ENCODE measurements at regions not wholly inside any gene's neighbourhood (a gene's known extent, or its start where the extent isn't known, plus 50 kb on each side); places are given as distances from the start of the nearest gene placed in this dataset.

DNA sequence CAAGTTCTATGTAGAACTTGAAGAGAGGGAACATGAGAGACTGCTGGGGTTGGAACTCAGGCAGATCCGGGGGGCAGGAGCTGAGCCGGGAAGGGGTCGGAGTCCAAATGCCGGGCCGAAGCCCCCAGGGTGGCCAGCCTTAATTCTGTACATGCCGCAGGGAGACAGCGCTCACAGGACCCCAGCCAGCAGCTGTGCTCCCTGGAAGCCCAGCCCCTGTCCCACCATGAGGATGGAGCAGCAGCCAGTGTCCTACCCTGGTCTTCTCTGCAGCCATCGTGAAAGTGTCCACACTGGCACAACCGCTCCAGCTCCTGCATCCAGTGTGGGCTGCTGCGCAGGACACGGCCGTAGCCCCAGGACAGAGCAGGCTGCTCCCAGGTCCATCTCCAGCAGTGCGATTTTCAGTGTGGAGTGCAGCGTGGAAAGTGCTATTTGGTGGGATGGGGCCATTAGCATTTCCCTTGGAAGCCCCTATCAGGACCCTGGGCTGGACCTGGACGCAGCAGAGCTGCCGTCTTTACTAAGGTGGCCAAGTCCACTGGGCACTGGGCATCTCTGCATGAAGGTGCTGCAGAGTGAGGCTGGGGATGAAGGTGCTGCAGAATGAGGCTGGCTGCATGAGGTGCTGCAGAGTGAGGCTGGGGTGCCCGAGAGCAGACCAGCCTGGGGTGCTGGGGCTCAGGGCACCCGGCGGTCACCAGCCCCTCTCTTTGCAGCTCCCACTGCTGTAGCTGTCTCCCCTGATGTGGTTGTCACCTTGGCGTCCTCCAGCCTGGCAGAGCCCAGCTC lies 737.4 kb downstream of the BRD1 start:
- H3K27ac ChIP-seq = no peak overlapping the region
- DNase-seq (ENCODE audit: low spot score) = no peak
- no peak overlapping the region for H3K4me3 ChIP-seq
- TF ChIP-seq, protein P1, sequence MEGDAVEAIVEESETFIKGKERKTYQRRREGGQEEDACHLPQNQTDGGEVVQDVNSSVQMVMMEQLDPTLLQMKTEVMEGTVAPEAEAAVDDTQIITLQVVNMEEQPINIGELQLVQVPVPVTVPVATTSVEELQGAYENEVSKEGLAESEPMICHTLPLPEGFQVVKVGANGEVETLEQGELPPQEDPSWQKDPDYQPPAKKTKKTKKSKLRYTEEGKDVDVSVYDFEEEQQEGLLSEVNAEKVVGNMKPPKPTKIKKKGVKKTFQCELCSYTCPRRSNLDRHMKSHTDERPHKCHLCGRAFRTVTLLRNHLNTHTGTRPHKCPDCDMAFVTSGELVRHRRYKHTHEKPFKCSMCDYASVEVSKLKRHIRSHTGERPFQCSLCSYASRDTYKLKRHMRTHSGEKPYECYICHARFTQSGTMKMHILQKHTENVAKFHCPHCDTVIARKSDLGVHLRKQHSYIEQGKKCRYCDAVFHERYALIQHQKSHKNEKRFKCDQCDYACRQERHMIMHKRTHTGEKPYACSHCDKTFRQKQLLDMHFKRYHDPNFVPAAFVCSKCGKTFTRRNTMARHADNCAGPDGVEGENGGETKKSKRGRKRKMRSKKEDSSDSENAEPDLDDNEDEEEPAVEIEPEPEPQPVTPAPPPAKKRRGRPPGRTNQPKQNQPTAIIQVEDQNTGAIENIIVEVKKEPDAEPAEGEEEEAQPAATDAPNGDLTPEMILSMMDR (IDR thresholded peaks at IDR 0.05) = no peak

DNA sequence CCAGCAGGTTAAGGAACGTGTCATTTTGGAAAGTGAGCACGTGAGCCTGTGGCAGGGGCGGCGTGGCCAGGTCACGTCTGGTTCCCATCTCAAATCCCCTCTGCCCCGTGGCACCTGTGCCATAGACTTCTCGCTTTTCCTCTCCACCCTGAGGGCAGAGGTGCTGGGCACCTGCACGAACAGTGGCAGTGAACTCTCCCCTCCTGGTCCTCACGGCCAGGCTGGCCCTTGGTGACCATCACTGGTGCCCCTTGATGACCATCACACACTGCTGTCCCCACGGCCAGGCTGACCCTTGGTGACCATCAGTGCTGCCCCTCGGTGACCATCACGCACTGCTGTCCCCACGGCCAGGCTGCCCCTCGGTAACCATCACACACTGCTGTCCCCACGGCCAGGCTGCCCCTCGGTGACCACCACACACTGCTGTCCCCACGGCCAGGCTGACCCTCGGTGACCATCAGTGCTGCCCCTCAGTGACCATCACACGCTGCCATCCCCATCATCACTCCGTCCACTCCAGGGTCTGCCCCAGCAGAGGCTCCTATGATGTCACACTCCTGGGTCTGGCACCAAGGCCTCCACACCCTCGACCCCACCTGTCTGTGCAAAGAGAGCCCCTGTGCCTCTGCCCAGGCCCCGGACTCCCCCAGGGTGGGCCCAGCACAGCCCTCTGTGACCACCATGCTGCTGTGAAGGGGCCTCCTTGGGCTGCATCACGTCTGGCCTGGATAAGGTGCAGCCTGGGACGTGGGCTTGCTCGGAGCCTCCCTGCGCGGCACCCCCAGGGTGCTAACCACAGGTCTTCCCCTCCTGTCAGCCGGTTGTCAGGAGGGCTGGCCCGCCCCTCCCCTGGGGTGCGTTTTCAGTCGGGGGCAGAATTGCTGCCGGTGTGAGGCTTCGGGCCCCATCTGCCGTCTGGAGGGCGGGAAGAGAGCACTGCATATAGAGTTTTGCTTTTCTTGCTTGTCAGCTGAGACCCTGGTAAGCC lies 738.6 kb downstream of the BRD1 start:
- TF ChIP-seq, protein P1 (IDR thresholded peaks at IDR 0.05) = no peak
- Histone ChIP-seq H3K4me3 (no peak overlapping the region), H3K27ac (no peak overlapping the region)
- DNase-seq (ENCODE audit: low spot score) = no peak

DNA sequence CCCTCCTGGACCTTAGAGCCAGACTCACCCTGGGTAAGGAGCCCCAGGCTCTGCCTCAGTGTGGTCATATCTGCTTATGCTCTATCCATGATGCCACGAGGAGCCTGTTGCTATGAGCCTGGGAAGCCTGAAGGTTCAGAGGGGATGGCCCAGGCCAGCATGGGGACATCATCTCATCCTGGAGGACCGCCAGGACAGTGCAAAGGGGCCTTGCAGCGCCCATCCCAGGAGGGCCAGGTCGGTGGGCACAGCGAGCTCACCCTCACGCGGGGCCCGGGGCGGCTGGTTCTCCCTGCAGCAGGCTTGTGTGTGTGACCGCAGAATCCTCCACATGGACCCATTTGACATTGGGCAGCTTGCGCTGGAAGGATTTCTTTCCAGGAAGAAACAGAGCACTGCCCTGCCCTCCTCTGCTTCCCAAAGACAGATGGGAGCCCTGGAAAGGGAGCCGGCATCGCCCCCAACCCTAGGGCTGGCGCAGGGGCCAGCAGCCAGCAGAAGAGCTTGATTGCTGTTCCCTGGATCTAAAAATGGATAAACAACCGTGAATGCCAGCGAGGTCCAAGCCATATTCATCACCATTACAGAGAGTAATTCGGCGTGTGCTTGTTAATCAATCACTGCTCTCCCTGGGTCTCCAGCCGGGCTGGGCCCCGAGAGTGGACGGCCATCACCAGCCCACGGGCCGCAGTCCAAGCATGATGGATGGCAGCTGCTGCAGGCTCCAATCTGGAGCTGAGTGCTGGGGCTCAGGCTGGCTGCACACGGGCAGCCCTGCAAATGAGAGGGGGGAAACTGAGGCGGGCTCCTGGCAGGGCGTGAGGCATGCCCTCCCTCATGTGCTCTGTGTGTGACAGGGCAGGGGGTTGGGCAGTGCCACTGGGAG lies 739.7 kb downstream of the BRD1 start:
- Histone ChIP-seq H3K4me3 (no peak overlapping the region), H3K27ac (no peak overlapping the region)
- no peak for DNase-seq (ENCODE audit: low spot score)
- TF ChIP-seq, protein P1 (IDR thresholded peaks at IDR 0.05) = no peak

DNA sequence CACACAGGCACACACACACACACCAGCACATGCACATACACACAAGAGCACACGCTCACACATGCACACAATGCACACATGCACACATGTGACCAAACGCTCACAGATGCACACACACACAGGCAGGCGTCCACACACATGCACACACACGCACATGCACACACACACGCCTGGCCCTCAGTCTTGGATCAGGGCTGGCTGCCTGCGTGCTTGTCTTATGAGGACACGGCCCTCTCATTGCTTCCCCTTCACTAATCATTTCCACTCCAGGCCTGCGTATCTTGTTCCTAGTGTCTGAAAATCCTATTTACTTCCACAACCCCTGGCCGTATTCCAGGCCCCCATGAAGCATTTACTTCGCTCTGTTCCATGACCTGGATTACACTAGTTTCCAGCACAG lies 740.5 kb downstream of the BRD1 start:
- Histone ChIP-seq H3K4me3 (no peak overlapping the region), H3K27ac (no peak overlapping the region)
- DNase-seq (ENCODE audit: low spot score) = no peak
- TF ChIP-seq, protein P1 (IDR thresholded peaks at IDR 0.05) = no peak

DNA sequence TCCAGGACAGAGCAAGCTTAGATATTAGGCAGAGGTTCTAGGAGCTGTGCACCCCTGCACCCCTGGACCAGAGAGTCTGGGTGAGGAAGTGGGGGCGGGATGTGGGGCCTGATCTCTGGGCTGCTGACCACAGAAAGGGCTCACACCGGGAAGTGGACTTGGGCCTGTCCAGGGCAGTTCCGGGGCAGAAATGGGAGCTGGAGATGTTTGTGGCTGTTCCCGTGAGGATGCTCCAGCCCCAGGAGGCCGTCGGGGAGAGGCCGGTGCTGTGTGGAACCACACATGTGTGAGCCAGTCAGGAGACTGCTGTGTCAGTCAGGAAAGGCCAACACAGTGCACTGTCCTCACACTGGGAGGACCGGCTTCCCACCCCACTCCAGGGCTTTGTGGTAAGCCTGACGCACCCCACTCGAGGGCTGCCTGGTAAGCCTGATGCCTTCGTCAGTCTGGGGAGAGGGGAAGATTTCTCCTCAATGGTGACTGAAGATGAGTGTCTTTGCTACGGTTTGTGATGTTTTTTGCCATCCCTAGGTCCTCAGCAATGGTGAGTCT lies 741.0 kb downstream of the BRD1 start:
- TF ChIP-seq, protein P1 (IDR thresholded peaks at IDR 0.05) = no peak
- no peak for DNase-seq (ENCODE audit: low spot score)
- H3K4me3 ChIP-seq = no peak overlapping the region

DNA sequence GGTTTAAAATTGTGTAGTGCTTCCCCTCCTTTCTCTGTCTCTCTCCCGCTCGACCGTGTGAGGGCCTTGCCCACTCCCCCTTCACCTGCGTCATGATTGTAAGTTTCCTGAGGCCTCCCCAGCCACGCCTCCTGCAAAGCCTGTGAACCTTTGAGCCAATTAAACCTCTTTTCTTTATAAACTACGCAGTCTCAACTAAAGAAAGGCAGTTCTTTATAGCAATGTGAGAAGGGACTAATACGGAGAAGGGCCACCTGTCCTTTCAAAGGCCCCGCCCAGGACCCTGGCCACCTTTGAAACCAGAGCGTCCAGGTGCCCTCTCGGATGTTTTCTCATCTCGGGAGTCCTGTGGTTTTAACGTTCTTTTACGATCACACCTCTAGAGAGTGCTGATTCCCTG lies 741.5 kb downstream of the BRD1 start:
- DNase-seq (ENCODE audit: low spot score) = no peak
- Histone ChIP-seq H3K4me3 (no peak overlapping the region), H3K27ac (no peak overlapping the region)
- TF ChIP-seq, protein P1 (IDR thresholded peaks at IDR 0.05) = no peak

More for the DNA sequence above, 741.0 kb downstream of the BRD1 start:
- H3K27ac ChIP-seq = no peak overlapping the region
